NCI-H82 treated with DMSO at 0.1 percent for 48 hours (cell line): ENCODE measurements at regions not wholly inside any gene's neighbourhood (a gene's known extent, or its start where the extent isn't known, plus 50 kb on each side); places are given as distances from the start of the nearest gene placed in this dataset.

Source experiments
- DNase-seq: peaks from one replicate; lab custom pipeline; 2025; ENCODE audit not compliant: unreplicated experiment; lab: John Stamatoyannopoulos, UW

- DNase-seq = no peak
These were observed 126.7 kb downstream of the QPCT start for GRCh38 chr2:37471104-37471503.

DNA sequence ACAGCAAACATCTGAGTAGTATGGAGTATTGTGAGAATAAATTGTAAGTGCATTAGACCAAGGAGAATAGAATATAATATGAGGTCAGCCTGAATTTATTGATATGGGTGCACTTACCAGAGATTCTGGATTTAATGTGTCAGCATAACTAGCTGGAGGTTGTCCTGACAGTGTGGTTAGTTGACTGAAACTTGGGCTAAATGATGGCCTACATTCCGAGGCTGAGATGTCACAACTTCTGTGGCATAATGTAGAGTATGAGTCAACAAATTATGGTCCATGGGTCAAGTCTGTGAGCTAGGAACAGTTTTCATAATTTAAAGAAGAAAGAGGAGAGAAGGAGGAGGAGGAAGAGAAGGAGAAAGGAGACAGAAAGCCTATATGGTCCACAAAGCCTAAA, 127.6 kb downstream of the QPCT start:
- DNase-seq = no peak

DNA sequence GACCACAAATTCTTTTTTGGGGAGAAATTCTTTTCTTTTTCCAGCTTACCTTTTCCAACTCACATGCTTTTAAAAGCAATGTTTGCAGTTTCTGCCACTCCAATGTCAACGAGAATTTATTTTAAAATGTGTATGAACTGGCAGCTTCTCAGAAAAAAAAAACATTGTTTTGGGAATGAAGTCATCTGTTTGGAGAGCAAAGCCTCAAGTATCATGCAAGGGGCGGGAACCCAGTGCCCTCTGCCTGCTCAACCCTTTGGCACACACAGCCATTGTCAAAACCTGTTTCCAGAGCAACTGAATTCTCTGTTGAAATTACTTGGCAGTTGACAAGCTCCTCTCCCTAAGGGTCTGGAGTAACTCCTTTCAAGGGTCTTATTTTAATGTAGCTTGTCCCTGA, 128.5 kb downstream of the QPCT start:
- no peak for DNase-seq

DNA sequence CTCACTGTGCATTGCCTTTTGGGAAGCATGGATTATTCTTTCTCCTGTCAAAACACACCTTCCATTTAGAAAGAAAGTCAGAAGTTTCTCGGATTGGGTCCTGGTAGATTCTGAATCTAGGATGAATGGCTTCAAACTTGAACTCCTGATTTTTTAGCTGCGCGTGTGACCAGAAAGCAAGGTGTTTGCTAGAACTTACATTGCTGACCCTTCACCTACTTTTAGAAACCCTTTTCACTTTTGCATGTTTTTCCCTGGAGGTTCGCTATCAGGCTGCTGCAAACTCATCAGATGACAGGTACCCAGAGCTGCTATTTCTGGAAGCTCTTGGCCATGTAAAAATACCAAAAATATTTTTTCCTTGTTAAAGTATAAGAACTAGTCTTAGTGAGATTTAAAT, 132.0 kb downstream of the QPCT start:
- no peak for DNase-seq

- DNase-seq = no peak
These were observed 133.5 kb downstream of the QPCT start for GRCh38 chr2:37477921-37478320.

- DNase-seq = no peak
These were observed 136.8 kb downstream of the QPCT start for GRCh38 chr2:37481244-37481643.

GRCh38 chr2:37489041-37489456, 144.6 kb downstream of the QPCT start:
- DNase-seq = no peak

DNA sequence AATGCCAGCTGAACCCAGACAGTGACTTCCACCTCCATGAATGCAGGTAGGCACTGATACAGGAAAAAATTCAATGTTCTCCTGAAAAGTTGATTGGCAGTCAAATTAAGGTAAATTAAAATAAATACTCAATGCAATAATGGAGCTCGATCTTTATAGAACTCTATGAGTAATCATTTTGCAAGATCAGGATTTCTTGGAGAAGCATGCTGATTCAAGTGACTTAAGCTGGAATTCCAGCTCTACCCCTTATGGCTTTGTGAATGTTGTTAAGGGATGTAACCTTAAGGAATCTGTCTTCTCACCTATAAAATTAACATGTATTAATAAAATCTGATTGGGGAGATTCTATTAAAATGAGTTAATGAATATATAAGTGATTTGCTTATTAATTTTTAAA, 145.1 kb downstream of the QPCT start:
- no peak for DNase-seq

DNA sequence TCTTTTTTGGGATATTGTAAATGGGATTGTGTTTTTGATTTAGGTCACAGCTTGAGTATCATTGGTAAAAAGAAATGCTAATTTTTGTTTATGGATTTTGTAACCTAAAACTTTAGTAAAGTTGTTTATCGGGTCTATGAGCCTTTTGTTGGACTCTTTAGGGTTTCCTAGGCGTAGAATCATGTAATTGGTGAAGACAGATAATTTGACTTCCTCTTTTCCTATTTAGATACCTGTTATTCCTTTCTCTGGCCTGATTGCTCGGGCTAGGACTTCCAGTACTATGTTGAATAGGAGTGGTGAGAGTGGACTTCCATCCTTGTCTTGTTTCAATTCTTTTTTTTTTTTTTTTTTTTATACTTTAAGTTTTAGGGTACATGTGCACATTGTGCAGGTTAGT, 149.0 kb downstream of the QPCT start:
- DNase-seq = no peak

GRCh38 chr2:37499113-37499512, 154.7 kb downstream of the QPCT start:
- DNase-seq = no peak

DNA sequence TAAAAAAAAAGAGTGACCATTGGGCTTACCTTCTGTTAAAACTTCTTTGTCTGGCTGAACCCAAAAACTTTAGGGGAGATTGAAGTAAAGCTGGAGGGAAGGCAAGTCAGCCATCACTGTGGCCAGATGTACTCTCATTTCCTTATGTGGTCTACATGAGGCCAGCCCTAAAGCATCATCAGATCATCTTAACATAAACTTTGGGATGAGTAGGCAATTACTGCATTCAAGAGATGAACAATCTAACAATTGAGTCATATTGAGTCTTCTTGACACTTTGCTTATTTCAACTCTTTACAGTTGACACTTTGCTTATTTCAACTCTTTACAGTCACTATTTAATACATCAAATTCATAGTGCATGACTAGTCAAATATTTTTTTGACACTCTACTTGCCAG, 155.6 kb downstream of the QPCT start:
- DNase-seq = no peak

DNA sequence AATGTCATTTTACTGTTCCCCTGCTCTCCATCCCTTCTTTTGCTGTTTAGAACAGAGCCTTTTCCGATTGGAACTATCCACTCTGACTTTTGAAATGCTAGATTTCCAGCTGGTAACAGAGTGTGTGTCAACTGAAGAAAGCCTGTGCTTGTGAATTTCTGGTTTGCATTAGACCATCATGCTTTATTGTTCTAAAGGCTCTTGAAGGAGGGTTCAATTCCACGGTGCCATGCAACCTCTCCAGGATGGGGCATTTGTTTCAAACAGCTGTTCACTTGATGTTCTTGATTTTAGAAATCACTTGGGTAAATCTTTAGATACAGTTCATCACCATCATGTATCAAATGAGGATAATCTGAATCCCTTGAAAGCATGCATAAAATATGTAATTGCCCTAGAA, 156.7 kb downstream of the QPCT start:
- no peak for DNase-seq

DNA sequence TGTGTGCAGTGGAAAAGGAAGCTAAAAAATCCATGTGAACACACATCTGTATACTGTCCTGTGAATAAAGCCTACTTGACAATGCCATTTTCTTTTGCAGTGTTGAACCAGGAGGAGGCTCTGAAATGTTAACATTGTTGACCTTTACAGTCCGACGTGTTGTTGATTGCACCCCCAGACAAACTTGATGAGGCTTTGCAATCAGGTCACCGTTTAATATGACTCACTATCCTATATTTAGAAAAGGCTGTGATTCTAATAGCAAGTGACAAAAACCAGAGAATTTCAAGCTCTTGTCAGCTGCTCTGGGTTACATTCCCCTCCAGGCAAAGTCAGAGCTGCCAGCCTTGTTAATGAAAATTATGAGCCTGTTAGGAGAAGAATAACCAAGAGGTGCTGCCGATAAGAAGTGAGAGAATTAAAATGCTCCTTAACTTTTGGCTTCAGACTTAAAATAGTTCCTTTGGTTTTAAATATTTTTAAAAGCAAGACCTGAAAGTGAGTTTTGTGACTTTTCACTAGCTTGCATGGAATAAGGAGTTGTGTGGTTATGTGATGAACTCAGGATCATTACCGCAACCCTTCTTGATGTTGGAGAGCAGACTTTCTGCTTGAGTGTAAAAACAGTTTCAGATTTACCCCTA, 162.1 kb downstream of the QPCT start:
- DNase-seq = no peak

- no peak for DNase-seq
These were observed 162.6 kb downstream of the QPCT start for GRCh38 chr2:37507051-37507410.

- no peak for DNase-seq
These were observed 163.3 kb downstream of the QPCT start for GRCh38 chr2:37507703-37508102.

DNA sequence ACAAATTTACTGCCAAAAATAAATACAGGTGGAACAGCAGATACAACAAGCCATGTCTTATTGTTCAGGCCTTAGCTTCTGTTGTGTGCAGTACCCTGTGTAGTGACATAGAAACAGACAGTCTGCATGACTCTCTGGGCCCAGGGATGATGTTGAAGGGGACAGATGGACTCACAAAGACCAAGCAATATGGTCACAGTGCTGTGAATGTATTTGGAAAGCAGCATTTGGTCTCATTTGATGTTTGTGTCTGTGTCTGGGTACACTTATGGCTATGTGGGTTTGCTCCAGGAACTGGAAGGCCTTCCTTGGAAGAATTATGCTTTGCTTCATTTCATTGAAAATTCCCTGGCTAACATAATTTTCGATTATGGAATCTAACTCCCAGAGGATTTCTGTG, 158.5 kb downstream of the CDC42EP3 start:
- DNase-seq = no peak

- DNase-seq = peak; percentile 30
These were observed 147.6 kb downstream of the CDC42EP3 start for GRCh38 chr2:37523814-37524362.

DNA sequence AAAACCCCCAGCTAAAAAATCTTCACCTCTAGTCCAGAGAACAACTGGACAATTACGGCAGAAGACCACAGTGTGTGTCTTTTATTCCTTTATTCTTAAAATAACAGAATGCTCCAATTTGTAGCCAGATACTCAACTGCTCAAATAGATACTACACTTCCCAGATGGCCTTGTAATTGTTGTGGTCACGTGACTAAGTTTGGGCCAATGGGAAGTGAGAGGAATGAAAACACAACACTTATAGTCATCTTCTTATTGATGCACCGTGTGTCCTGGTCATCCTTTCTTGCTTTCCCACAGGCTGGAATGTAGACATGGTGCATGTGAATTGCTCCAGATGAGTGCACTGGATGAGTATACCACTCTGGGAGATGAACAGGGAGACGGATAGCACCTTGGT, 145.1 kb downstream of the CDC42EP3 start:
- no peak for DNase-seq

DNA sequence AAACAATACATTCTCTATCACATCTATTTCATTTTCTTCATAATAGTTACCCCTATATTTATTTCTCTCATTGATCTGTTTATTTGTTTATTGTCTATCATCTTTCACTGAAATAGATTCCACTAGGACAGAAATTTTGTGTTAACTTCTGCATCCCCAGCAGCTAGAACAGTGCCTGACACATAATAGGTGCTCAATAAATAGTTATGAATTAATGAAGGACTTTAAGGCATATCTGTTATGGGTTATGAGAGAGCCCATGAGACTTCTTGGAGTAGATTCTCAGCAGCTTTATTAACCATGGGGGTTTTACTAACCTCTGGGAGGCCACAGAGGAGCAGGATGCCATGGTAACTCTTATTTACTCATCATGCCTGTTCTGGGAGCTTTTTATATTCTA, 144.6 kb downstream of the CDC42EP3 start:
- no peak for DNase-seq

DNA sequence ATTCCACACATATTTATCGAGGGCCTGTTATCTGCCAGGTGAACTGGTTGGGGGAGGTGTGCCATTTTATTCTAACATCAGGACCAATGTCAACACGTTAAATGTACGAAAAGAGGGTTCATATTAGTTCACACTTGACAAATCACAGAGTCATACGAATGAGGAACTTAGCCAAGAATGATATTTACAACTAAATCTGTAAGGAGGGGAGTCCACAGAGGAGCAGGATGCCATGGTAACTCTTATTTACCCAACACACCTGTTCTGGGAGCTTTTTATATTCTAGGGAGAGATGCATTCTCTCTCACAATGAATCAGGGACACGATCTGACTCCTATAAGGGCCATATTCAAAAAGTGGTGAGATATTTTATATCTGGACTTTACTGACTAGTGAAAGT, 144.1 kb downstream of the CDC42EP3 start:
- DNase-seq = no peak

GRCh38 chr2:37529830-37530415, 141.5 kb downstream of the CDC42EP3 start:
- DNase-seq = no peak

DNA sequence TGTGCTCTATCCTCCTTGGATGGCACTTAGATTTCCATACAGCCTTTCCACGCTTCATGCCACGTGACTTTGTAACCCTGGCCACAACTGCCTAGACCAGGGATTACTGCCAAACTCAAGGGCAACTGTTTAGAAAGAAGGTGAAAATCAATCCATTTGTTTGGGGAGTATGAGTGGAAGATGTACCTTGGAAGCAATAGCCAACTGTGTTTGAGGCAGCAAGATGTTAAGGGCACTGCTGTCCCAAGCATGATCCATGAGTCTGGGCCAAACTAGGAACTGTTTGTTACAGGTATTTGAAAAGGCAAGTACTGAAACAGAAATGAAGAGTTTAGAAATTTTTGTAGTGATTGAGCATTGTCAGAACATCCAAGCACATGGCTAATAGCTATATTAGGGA, 138.9 kb downstream of the CDC42EP3 start:
- no peak for DNase-seq

DNA sequence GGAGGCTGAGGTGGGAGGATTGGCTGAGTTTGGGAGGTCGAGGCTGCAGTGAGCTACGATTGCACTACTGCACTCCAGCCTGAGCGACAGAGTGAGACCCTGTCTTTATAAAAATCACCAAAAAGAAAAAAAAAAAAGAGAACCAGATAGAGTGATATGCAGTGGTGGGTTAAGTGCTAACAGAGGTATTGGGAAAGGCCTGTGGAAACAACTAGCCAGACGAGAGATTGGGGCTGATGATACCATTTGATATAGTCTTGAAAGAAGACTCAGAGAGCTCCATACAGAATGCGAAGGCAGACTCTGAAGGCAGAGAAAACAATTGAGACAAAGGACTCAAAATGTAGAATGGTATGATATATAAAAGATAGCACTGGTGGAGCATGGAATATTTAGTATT, 134.1 kb downstream of the CDC42EP3 start:
- DNase-seq = no peak
